ENCODE measurements at regions not wholly inside any gene's neighbourhood (a gene's known extent, or its start where the extent isn't known, plus 50 kb on each side); places are given as distances from the start of the nearest gene placed in this dataset.

GRCh38 chr2:107259408-107260195 lies 373.6 kb upstream of the ST6GAL2 start:
- no peak for TF ChIP-seq CTCF (conservative IDR thresholded peaks at IDR 0.05; ENCODE audit: control insufficient read depth, insufficient read depth, low read depth, low read length)
- H3K4me3 ChIP-seq (ENCODE audit: control insufficient read depth, low read depth, low read length), result no peak overlapping the region
- no peak for DNase-seq (ENCODE audit: low read depth)

- TF ChIP-seq CTCF (conservative IDR thresholded peaks at IDR 0.05; ENCODE audit: control insufficient read depth, insufficient read depth, low read depth, low read length), result no peak
- no peak overlapping the region for H3K4me3 ChIP-seq (ENCODE audit: control insufficient read depth, low read depth, low read length)
- no peak for DNase-seq (ENCODE audit: low read depth)
These were observed 377.7 kb upstream of the ST6GAL2 start for GRCh38 chr2:107263628-107264027.

- DNase-seq (ENCODE audit: low read depth), result no peak
- H3K4me3 ChIP-seq (ENCODE audit: control insufficient read depth, low read depth, low read length), result no peak overlapping the region
- no peak for TF ChIP-seq CTCF (conservative IDR thresholded peaks at IDR 0.05; ENCODE audit: control insufficient read depth, insufficient read depth, low read depth, low read length)
These were observed 378.2 kb upstream of the ST6GAL2 start for GRCh38 chr2:107264184-107264583.

- no peak for DNase-seq (ENCODE audit: low read depth)
- no peak overlapping the region for H3K4me3 ChIP-seq (ENCODE audit: control insufficient read depth, low read depth, low read length)
- no peak for TF ChIP-seq CTCF (conservative IDR thresholded peaks at IDR 0.05; ENCODE audit: control insufficient read depth, insufficient read depth, low read depth, low read length)
These were observed 380.6 kb upstream of the ST6GAL2 start for GRCh38 chr2:107266555-107266954.

- DNase-seq (ENCODE audit: low read depth), result no peak
- H3K4me3 ChIP-seq (ENCODE audit: control insufficient read depth, low read depth, low read length), result no peak overlapping the region
- TF ChIP-seq CTCF (conservative IDR thresholded peaks at IDR 0.05; ENCODE audit: control insufficient read depth, insufficient read depth, low read depth, low read length), result no peak
These were observed 381.1 kb upstream of the ST6GAL2 start for GRCh38 chr2:107267086-107267485.

GRCh38 chr2:107276034-107276433 lies 390.1 kb upstream of the ST6GAL2 start:
- no peak for DNase-seq (ENCODE audit: low read depth)
- no peak overlapping the region for H3K4me3 ChIP-seq (ENCODE audit: control insufficient read depth, low read depth, low read length)
- no peak for TF ChIP-seq CTCF (conservative IDR thresholded peaks at IDR 0.05; ENCODE audit: control insufficient read depth, insufficient read depth, low read depth, low read length)

Data from fibroblast of mammary gland (primary cell).